ENCODE measurements at regions not wholly inside any gene's neighbourhood (a gene's known extent, or its start where the extent isn't known, plus 50 kb on each side); places are given as distances from the start of the nearest gene placed in this dataset.
"Not testable (repeated sequence)": the region's sequence is repeated elsewhere in the genome, so short reads cannot be mapped to it uniquely, and the experiment has no call there.

GRCh38 chr17:30586818-30587595, 109.8 kb downstream of the GOSR1 start:
- DNase-seq (ENCODE audit: low spot score), result no peak

DNA sequence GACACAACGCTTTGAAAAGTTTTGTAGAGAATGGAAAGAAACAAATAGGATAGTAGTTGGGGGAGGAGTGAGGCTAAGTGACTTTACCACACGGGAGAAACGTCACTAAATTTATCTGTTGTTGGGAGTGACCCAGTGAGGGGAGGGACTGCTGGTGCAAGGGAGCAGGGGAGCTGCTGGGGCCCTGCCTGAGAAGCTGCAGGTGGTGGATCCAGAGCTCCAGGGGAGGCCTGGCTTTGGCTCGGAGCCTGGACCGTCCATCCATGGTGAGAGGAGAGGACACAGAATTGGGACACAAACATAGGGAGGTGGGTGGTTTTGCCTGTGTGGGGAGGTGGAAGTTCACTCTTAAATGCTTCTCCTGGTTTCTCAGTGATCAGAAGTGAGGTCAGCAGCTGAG, 107.6 kb downstream of the GOSR1 start:
- no peak for DNase-seq (ENCODE audit: low spot score)

DNA sequence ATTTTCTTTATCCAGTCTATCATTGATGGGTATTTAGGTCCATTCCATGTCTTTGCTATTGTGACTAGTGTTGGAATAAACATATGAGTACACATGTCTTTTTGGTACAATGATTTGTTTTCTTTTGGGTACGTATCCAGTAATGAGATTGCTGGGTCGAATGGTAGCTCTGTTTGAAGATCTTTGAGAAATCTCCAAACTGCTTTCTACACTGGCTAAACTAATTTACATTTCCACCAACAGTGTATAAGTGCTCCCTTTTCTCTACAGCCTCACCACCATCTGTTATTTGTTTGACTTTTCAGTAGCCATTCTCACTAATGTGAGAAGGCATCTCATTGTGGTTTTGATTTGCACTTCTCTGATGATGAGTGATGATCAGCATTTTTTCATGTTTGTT, 103.7 kb downstream of the GOSR1 start:
- DNase-seq (ENCODE audit: low spot score), result no peak

- DNase-seq (ENCODE audit: low spot score), result no peak
Observed at GRCh38 chr17:30579610-30580315, 102.6 kb downstream of the GOSR1 start.

DNA sequence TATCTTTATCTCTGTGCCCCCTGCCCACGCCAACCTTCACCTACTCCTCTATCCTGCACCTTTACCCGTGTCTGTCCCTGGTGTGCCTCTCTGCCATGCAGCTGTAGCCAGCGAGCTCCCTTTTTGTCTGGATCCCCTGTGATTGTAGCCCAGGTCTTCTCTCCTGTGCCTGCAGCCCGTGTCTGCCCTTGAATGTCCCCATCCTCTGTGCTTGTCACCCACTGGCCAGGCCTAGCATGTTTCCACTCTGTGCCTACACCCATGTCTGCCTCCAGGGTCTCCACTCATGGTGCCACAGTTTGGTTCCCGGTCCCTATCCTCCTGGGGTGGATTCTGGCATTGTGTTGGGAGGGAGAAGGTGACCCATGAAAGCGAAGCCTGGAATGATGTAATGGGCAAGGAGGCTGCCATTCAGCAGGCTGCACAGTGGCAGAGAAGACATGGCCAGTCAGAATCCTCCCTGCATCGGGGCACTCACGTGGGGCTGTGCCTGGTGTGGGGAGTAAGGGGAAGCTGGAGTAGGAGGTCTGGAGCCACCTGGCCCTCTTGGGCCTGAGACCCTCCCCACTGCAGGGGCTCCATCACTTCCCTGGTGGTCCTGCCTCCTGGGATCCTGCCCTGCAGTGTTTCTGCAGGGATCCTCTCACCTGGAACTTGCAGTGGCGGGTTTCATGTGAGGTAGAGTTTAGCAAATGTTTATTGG, 101.0 kb downstream of the GOSR1 start:
- not testable (repeated sequence) for DNase-seq (ENCODE audit: low spot score)

Small RNAs in the stretch of these regions (small RNA-seq; reads per million reads assigned to genes)
- 0 reads per million in 2 experiments for gene AC005562.1
- 0 reads per million in 2 experiments for gene AC127024.7
- gene RN7SL316P, result 0 reads per million in 2 experiments

All from SK-N-DZ (cell line).